Muscle of leg (tissue), 3 donors: ENCODE measurements at regions not wholly inside any gene's neighbourhood (a gene's known extent, or its start where the extent isn't known, plus 50 kb on each side); places are given as distances from the start of the nearest gene placed in this dataset.
"Not testable (repeated sequence)": the region's sequence is repeated elsewhere in the genome, so short reads cannot be mapped to it uniquely, and the experiment has no call there.

ENCODE experiments used
- DNase-seq: peaks from one replicate; pipeline ENCODE4 v3.0.0; 2013
- H3K27ac ChIP-seq: one replicate; pipeline ENCODE4 v1.5.1; 2013; ENCODE audit warnings: mild to moderate bottlenecking, low read length, control low read depth
- H3K27me3 ChIP-seq: one replicate; pipeline ENCODE4 v1.6.1; 2013; ENCODE audit warnings: low read length; ENCODE audit not compliant: control insufficient read depth, insufficient read depth
- H3K36me3 ChIP-seq: one replicate; pipeline ENCODE4 v1.6.1; 2013; ENCODE audit warnings: low read length; ENCODE audit not compliant: control insufficient read depth, insufficient read depth
- H3K4me1 ChIP-seq: one replicate; pipeline ENCODE4 v1.6.1; 2013; ENCODE audit warnings: low read length; ENCODE audit not compliant: control insufficient read depth, insufficient read depth
- H3K4me3 ChIP-seq: one replicate; pipeline ENCODE4 v1.5.1; 2013; ENCODE audit warnings: low read length, control low read depth
- H3K9me3 ChIP-seq: replicated peaks from 2 replicates; pipeline ENCODE4 v1.6.1; 2013; ENCODE audit warnings: low read depth, low read length; ENCODE audit not compliant: control insufficient read depth
- WGBS: methylation state at CpG from one replicate; pipeline ENCODE4 v1.1.5; 2013; ENCODE audit warnings: missing lambda C conversion rate; ENCODE audit not compliant: insufficient coverage; 5-methylcytosine and 5-hydroxymethylcytosine counted together

- Histone ChIP-seq H3K9me3 (no peaks in the 10 kb centered on the region), H3K27ac (no peak overlapping the region), H3K4me1 (peaks cover 4% of the 10 kb centered on the region), H3K36me3 (no peaks in the 10 kb centered on the region), H3K27me3 (no peaks in the 10 kb centered on the region), H3K4me3 (no peak overlapping the region)
- no CpG with 5 or more reads among the region's 4 CpGs for WGBS
- DNase-seq, result no peak
Measured at GRCh38 chr12:127819056-127819455, 447.9 kb upstream of the TMEM132C start.

DNA sequence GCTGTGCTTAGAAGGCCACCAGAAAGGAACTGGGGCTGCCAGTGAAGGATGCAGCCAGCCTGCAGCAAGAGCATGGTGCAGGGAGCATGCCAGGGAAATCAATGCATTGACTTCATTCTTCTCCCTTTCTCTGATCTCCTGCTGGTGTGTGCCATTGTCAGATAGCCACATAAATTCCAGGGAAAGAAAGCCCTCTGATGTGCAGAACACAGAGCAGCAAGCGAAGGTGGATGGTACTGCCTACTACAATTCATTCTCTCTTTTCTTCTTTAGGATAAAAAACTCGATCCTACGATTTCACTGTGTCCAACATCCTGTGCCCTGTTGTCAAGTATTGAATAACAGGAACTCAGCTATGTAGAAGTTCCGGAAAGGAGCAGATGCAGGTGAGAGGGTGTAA, 446.7 kb upstream of the TMEM132C start:
- no peak for DNase-seq
- H3K4me1 ChIP-seq, result peaks cover 4% of the 10 kb centered on the region
- no peaks in the 10 kb centered on the region for H3K36me3 ChIP-seq
- 80% methylated on average over 2 of the region's 4 CpGs for WGBS
- H3K4me3 ChIP-seq, result no peak overlapping the region
- no peak overlapping the region for H3K27ac ChIP-seq
- H3K27me3 ChIP-seq, result no peaks in the 10 kb centered on the region
- H3K9me3 ChIP-seq, result no peaks in the 10 kb centered on the region

- WGBS, result 81% methylated on average over 6 of the region's 7 CpGs
- no peaks in the 10 kb centered on the region for H3K27me3 ChIP-seq
Measured at GRCh38 chr12:127820846-127821245, 446.1 kb upstream of the TMEM132C start.

DNA sequence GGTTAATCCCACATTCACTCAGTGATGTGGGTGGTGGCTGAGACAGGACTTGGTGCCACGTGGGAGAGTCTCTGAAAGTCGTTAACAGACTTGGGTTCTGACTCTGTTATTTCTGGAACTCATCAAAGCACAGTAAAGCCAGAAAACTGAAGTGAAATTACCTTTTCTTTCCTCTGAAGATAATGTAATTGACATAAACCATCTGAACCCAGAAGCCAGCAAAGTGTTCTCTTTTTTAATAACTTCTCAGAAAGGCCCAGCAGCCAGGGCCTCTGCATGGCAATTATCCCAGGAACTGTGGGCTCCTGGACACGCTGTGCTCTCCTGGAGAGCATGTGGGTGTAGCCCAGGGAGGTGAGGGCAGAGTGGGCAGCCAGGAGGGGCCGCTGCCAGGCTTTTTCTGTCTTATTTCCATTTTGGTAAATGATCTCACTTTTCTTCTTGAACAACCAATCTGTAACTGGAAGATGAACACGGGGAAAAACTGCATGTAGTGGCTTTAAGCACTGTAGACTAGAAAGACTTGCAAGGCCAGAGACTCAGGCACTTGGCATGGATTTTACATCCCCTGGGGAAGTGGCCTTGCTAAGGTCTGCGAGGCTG, 444.1 kb upstream of the TMEM132C start:
- H3K4me1 ChIP-seq, result peaks cover 4% of the 10 kb centered on the region
- DNase-seq, result peak; percentile 75

More at GRCh38 chr12:127820846-127821245, 446.1 kb upstream of the TMEM132C start:
- Histone ChIP-seq H3K27ac (no peak overlapping the region), H3K36me3 (no peaks in the 10 kb centered on the region), H3K4me1 (peaks cover 4% of the 10 kb centered on the region), H3K4me3 (no peak overlapping the region), H3K9me3 (no peaks in the 10 kb centered on the region)
- DNase-seq, result no peak

GRCh38 chr12:127823801-127824200, 443.2 kb upstream of the TMEM132C start:
- Histone ChIP-seq H3K4me1 (peaks cover 4% of the 10 kb centered on the region), H3K36me3 (no peaks in the 10 kb centered on the region), H3K9me3 (peaks cover 3% of the 10 kb centered on the region), H3K4me3 (no peak overlapping the region), H3K27ac (no peak overlapping the region), H3K27me3 (no peaks in the 10 kb centered on the region)
- DNase-seq, result no peak
- no CpG with 5 or more reads among the region's 4 CpGs for WGBS

More for the DNA sequence above, 444.1 kb upstream of the TMEM132C start:
- Histone ChIP-seq H3K4me3 (no peak overlapping the region), H3K27me3 (no peaks in the 10 kb centered on the region), H3K27ac (peak overlapping the region; percentile 48), H3K36me3 (no peaks in the 10 kb centered on the region), H3K9me3 (peaks cover 3% of the 10 kb centered on the region)
- 39% methylated on average over 3 of the region's 6 CpGs for WGBS

GRCh38 chr12:127829281-127830064, 437.5 kb upstream of the TMEM132C start:
- Histone ChIP-seq H3K27me3 (no peaks in the 10 kb centered on the region), H3K4me3 (no peak overlapping the region), H3K9me3 (peaks cover 3% of the 10 kb centered on the region), H3K27ac (peak overlapping the region; percentile 62), H3K36me3 (no peaks in the 10 kb centered on the region), H3K4me1 (peaks cover 6% of the 10 kb centered on the region)
- peak; percentile 30 for DNase-seq
- WGBS, result no CpG with 5 or more reads among the region's 5 CpGs

DNA sequence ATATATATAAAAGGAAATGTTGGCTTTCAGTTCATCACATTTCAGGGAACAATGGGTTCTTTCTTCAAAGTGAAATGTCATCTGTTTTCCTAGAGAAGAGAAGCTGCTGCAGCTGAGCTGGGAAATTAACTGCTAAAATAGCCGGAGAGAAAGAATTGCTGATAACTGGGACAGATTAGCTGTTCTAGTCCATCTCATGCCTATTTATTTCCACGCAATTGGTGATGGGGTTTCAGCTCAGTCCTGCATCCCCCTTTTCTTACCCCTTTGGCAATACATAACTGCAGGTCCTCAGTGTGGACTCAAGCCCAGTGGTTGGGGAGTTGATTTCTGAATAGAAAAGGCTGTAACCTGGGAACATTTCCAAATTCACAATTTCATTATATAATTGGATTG, 436.9 kb upstream of the TMEM132C start:
- H3K36me3 ChIP-seq, result no peaks in the 10 kb centered on the region

DNA sequence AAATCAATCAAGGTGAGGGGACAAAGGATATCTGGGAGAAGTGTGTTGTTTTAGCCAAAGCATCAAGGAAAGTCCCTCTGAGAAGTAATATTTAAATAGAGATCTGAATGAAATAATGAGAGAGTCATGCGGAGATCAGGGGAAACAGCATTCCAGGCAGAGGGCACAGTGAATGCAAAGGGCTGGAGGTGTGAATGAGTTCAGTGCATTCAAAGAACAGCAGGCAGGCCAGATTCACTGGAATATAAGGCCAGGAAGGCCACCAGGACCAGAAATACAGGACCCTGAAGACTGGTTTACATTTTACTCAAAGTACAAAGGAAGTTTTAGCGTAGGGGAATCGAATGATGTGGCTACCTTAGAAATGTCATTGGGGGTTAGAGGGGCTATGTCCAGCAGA, 436.2 kb upstream of the TMEM132C start:
- Histone ChIP-seq H3K27me3 (no peaks in the 10 kb centered on the region), H3K4me3 (no peak overlapping the region), H3K9me3 (peaks cover 3% of the 10 kb centered on the region), H3K27ac (no peak overlapping the region), H3K36me3 (no peaks in the 10 kb centered on the region), H3K4me1 (peaks cover 6% of the 10 kb centered on the region)
- no peak for DNase-seq
- WGBS, result 85% methylated on average over 1 of the region's 3 CpGs

More for the DNA sequence above, 436.9 kb upstream of the TMEM132C start:
- Histone ChIP-seq H3K9me3 (peaks cover 3% of the 10 kb centered on the region), H3K27me3 (no peaks in the 10 kb centered on the region), H3K4me3 (no peak overlapping the region), H3K4me1 (peaks cover 6% of the 10 kb centered on the region), H3K27ac (peak overlapping the region; percentile 76)
- no CpG with 5 or more reads among the region's 2 CpGs for WGBS
- peak; percentile 71 for DNase-seq

DNA sequence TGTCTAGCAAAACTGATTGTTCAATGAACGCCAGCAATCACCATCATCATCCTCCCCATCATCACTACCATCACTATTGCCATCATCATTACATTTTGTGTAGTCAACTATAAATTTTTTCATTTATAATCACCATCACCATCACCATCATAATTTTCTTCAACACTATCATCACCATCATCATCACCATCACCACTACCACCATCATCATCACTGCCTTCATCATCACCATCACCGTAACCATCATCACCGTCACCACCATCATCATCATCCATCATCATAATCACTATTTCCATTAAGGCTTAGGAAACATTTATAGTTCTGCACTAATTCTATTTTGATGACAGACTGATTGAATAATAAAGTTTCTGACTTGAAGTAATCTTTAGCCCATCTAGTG, 434.8 kb upstream of the TMEM132C start:
- Histone ChIP-seq H3K27ac (no peak overlapping the region), H3K4me3 (no peak overlapping the region), H3K36me3 (no peaks in the 10 kb centered on the region), H3K4me1 (peaks cover 6% of the 10 kb centered on the region), H3K9me3 (no peaks in the 10 kb centered on the region), H3K27me3 (no peaks in the 10 kb centered on the region)
- WGBS, result no CpG with 5 or more reads among the region's 3 CpGs
- no peak for DNase-seq

DNA sequence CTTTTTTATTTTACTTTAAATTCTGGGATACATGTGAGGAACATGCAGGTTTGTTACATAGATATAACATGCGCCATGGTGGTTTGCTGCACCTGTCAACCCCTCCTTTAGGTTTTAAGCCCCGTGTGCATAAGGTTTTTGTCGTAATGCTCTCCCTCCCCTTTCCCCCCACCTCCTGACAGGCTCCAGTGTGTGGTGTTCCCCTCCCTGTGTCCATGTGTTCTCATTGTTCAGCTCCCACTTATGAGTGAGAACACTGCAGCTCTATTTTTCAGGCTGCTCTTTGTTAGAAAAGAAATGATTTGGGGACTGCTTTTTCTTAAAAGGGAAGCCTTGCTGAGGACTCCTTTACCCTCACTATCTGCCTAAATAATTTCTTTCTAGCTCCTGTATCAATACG, 430.2 kb upstream of the TMEM132C start:
- not testable (repeated sequence) for H3K4me1 ChIP-seq, H3K9me3 ChIP-seq, H3K27me3 ChIP-seq, DNase-seq, H3K4me3 ChIP-seq, H3K27ac ChIP-seq, H3K36me3 ChIP-seq
- 37% methylated on average over 3 of the region's 4 CpGs for WGBS
